VCaP (cell line): ENCODE measurements at regions not wholly inside any gene's neighbourhood (a gene's known extent, or its start where the extent isn't known, plus 50 kb on each side); places are given as distances from the start of the nearest gene placed in this dataset.

Experiments
- H3K27ac ChIP-seq: fragments of 450-650 bp; 2 replicates; pipeline ENCODE4 v1.5.1; 2017
- CTCF ChIP-seq: fragments of 450-650 bp; conservative IDR thresholded peaks from 2 replicates; pipeline ENCODE4 v1.5.1; 2017; ENCODE audit warnings: mild to moderate bottlenecking, moderate library complexity

GRCh38 chr20:11050350-11050749 is 376.6 kb upstream of the JAG1 start:
- H3K27ac ChIP-seq: no peak overlapping the region
- TF ChIP-seq CTCF: no peak

GRCh38 chr20:11051136-11051535 is 377.3 kb upstream of the JAG1 start:
- no peak overlapping the region for H3K27ac ChIP-seq
- TF ChIP-seq CTCF: no peak

DNA sequence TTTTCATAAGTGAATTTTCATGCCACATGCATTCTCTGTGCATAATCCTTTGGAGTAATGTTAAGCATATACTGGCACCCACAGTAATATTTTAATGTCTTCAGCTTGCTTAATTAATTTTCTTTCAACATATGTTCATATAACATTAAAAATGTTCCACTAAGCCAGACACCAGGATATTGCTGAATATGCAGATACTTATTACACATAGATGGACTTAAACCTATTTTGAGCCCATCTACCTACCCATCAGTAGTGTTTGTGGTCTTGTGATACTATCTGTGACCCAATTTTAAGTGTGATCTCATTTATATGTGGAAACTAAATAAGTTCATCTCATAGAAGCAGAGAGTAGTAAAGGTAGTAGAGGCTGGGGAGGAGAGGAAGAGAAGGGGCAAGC is 379.5 kb upstream of the JAG1 start:
- H3K27ac ChIP-seq: no peak overlapping the region
- no peak for TF ChIP-seq CTCF

- no peak overlapping the region for H3K27ac ChIP-seq
- TF ChIP-seq CTCF: no peak
Observed at GRCh38 chr20:11054266-11054993, 380.6 kb upstream of the JAG1 start.

GRCh38 chr20:11056414-11056813 is 382.6 kb upstream of the JAG1 start:
- H3K27ac ChIP-seq: no peak overlapping the region
- no peak for TF ChIP-seq CTCF

- no peak for TF ChIP-seq CTCF
- no peak overlapping the region for H3K27ac ChIP-seq
Observed at GRCh38 chr20:11057624-11058023, 383.8 kb upstream of the JAG1 start.

- no peak overlapping the region for H3K27ac ChIP-seq
- no peak for TF ChIP-seq CTCF
Observed at GRCh38 chr20:11059659-11060058, 385.9 kb upstream of the JAG1 start.
